T-helper 2 cell (primary cell): ENCODE measurements at regions not wholly inside any gene's neighbourhood (a gene's known extent, or its start where the extent isn't known, plus 50 kb on each side); places are given as distances from the start of the nearest gene placed in this dataset.
A peak's percentile ranks its signal among the peaks of the same experiment; 100 is the strongest.

Experiments used
- DNase-seq, 5 experiments: peaks; one replicate each; pipeline versions ENCODE4 v3.0.0 to v3.0.0-alpha.2; 2012 to 2022

DNA sequence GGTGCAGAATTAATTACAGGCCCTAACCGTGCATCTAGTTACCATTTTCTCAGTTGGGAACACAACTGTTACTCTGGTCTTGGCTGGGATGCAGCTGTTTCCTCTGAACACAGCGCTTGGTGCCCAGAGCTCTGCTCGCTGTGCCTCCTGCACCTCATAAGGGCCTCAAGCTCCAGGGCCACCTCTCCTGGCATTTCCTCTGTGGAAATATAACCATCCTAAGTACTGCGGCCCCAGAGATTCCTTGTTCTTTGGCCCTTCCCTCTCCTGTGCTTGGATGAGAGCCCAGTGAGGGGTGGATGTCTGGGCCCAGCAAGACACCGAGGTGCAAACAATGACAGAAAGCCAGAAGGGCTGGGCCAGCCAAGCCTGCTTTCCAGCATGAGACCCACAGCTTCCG, 169.9 kb upstream of the CST7 start:
- no peak for DNase-seq

DNA sequence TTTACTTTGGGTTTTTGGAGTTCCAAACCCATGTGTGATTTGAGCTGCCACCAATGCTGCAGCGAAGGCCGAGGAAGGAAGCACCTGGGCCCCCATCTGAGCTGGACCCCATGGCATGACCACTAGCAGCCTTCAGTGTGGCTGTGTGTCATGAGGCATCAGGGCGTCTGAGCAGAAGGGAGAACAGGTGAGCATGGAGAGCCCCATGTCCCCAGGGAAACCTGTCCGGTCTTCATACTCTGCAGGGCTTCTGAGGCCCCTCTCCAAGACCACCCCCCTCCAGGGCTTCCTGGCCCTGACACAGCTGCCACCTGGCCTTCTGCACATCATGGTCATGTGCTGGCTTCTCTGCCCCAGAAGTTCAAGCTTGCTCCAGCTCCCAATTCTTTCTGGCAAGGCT, 169.1 kb upstream of the CST7 start:
- DNase-seq, result no peak

- no peak for DNase-seq
Observed at GRCh38 chr20:24780674-24781417, 168.2 kb upstream of the CST7 start.

- no peak for DNase-seq
Observed at GRCh38 chr20:24781418-24781980, 167.6 kb upstream of the CST7 start.

GRCh38 chr20:24782301-24782700, 166.8 kb upstream of the CST7 start:
- no peak for DNase-seq

- DNase-seq, result no peak
Observed at GRCh38 chr20:24782801-24783630, 166.1 kb upstream of the CST7 start.

- peak in 1 of 5 experiments; percentile 8 for DNase-seq
Observed at GRCh38 chr20:24783631-24784492, 165.2 kb upstream of the CST7 start.

DNA sequence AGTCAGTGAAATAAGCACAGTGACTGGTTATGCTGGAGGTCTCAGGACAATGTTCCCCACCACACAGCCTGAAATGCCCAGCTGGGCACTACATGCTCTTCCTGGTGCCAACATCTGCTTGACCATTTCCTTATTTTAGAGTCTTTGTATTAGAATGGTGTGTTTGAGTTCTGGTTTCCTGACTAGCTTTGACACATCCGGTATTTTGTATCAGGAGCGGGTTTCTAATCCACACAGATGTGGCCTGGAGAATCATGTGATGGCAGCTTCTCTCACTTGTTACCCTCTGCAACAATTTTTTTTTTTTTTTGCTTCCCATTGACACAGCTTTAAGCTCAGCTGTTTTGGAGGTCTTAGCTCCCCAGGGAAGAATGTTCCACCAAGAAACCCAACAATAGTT, 164.5 kb upstream of the CST7 start:
- DNase-seq, result no peak

GRCh38 chr20:24785141-24786110, 163.6 kb upstream of the CST7 start:
- no peak for DNase-seq

- no peak for DNase-seq
Observed at GRCh38 chr20:24786111-24786495, 163.0 kb upstream of the CST7 start.

- DNase-seq, result no peak
Observed at GRCh38 chr20:24786646-24787045, 162.4 kb upstream of the CST7 start.

- DNase-seq, result no peak
Observed at GRCh38 chr20:24787071-24787470, 162.0 kb upstream of the CST7 start.

DNA sequence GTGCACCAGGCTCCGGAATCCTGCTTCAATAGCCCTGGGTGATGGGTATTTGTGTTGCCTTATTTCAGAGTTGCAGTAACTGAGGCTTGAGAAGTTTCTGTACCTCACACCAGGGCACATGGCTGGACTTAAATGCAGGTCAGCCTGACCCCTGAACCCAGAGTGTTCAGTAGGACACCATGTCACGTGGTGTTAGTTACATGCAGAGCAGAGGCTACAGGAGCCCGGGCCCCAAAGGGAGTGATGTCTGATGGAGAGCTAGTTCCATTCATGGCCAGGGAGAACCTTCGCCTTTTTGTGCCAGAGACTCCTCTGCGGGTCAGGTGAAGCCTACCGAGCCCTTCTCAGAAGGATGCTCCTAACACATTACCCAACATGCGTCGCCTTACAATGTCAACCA, 161.4 kb upstream of the CST7 start:
- DNase-seq, result no peak

DNA sequence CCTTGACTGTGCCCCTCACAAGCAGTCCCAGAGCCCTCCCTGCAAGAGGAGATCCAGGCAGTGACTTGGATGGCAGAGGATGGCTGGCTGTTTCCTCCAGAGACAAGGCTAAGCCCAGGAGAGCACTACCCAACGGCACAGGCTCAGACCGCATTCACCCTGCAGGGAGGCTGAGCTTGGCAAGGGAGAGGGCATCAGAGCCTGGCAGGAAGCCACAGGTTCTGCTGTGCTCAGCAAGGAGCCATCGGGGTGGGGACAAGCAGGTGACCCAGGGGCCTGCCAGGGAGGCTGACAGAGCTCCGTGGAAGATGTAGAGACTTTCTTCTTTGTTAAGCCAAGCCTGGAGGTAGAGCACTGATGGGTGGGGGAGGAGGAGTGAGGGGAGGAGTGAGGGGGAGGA, 159.2 kb upstream of the CST7 start:
- DNase-seq, result no peak

DNA sequence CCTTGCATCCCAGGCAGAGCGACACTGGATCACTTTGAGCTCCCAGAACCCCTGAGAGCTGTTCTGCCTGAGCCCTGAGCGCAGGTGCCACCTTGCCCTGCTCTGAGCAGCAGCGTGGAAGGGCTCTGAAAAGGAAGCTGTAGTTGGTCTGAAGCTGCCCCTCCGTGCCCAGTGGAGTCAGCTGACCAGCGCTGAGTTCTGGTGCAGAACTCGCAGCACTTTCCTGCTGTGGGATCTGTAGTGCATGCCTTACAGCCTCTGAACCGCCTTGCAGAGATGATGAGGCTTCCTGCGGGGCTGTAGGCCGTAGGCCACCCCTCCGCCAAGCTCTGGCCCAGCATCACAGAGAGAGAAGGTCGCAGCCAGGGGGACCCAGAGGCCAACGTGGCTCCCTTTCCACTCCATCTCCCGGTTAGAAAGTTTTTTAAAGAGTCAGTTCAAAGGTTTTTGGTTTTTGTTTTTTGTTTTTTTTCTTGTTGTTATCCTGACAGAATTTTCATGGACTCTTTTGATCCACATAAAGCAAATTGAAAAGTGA, 158.3 kb upstream of the CST7 start:
- no peak for DNase-seq

DNA sequence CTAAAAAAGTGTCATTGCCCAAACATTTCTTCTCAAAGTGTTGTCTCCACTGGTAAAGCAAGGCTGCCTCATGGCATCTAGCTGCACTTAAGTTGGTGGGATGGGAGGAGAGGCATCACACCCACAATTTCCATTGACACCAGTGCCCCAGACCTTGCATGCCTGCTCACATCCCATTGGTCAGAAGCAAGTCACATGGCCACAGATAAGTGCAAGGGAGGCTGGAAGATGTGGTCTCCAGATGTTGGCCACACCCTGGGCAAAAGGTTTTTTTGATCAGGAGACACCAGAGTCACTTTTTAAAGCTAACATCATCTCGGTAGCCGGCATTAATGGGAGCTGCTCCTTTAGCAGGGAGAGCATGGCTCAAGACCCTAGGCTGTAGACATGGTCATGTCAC, 157.1 kb upstream of the CST7 start:
- DNase-seq, result no peak

DNA sequence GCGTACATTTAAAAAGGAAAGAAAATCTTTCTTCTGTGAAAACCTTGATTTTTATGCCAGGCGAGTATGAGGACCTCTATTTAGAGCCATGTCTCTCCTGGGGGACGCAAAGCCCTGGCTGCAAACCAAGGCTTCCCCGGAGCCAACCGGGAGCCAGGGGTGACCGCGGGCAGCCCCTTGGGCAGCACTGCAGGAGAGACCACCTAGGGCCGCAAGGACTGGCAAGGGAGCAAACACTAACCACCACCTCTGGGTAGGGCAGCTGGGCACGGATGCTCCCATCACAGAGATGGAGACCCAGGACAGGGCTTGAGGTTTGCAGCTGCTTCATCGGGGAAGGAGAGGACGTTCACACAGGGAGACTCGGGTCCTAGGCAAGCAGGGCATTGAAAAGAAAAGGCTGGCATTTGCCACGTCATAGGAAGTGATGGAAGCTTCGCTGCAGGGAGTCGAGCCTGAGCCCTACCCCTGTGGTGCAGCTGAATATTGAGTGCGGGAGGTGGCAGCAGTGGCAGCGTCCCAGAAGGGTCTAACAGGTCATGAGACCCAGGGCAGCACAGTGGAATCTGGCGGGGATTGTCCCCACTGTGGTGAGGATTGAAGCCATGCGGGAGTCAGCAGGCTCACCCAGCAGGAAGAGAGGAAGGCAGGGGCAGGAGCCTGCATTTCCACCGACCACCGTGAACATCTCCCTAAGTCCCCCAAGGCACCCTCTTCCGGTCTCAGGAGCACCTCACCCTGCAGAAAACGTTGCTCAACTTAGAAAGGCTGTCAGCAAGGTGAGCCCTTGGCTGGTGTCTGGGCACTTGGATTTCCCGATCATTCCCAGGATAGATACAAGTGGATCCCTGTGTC, 156.2 kb upstream of the CST7 start:
- no peak for DNase-seq

DNA sequence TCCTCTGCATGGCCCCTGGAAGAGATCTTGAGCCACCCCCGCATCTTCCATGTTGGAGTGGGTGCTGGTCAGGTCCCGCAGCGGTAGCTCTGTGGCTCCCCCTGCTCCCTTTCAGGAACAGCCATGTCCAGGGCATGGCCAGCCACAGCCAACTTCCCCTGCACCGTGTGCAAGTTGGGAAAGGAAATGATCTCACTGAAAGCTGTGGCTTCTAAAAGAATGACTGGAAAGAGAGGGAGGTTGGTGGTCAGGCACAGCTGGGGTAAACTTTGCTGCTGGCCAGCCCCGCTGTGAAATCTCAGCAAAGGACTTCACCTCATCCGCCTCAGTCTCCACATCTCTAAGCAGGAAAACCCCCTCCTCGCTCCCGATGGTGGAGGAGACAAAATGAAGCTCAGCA, 153.6 kb upstream of the CST7 start:
- no peak for DNase-seq

GRCh38 chr20:24796236-24796635, 152.8 kb upstream of the CST7 start:
- no peak for DNase-seq

GRCh38 chr20:24797113-24797512, 152.0 kb upstream of the CST7 start:
- DNase-seq, result no peak
